SU-DHL-6 (cell line): ENCODE measurements at regions not wholly inside any gene's neighbourhood (a gene's known extent, or its start where the extent isn't known, plus 50 kb on each side); places are given as distances from the start of the nearest gene placed in this dataset.

Source experiments
- CTCF ChIP-seq: fragments of 200-600 bp; sonication (generic); IDR thresholded peaks from one replicate; pipeline ENCODE4 v1.5.1; 2017; ENCODE audit warnings: antibody characterized with exemption, mild to moderate bottlenecking, low read length, moderate library complexity; ENCODE audit not compliant: insufficient read depth, poor library complexity, severe bottlenecking
- EZH2phosphoT487 ChIP-seq: fragments of 200-600 bp; sonication (generic), shearing (Covaris generic); conservative IDR thresholded peaks from 2 replicates; pipeline ENCODE4 v1.6.1; 2018; ENCODE audit warnings: mild to moderate bottlenecking, antibody characterized with exemption, low read length, moderate library complexity, mixed read lengths

GRCh38 chr14:58954052-58954451 lies 234.4 kb upstream of the DAAM1 start:
- TF ChIP-seq CTCF (no peak), EZH2phosphoT487 (no peak)
